ENCODE measurements at regions not wholly inside any gene's neighbourhood (a gene's known extent, or its start where the extent isn't known, plus 50 kb on each side); places are given as distances from the start of the nearest gene placed in this dataset.
"Not testable (repeated sequence)": the region's sequence is repeated elsewhere in the genome, so short reads cannot be mapped to it uniquely, and the experiment has no call there.

DNA sequence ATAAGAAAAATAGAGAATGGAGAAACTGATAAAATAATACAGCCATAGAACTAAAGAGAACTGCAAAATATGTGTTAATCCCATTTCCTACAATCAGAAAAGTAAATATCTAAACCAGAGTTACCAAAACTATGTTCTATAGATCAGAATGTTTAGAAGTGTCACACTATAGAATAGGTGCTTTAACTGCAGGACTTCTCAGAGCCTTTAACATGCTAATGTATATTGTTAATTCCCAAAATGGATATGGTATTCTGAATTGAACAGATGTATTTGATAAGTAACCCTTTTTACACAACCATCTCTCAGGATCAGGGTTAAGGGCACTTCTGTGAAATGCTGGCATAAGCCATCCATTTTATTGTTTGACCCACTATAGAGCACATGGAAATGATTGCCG is 200.3 kb downstream of the SHOX2 start:
- no peak overlapping the region for H3K27ac ChIP-seq
- TF ChIP-seq ZFX (IDR thresholded peaks at IDR 0.05) = no peak
- TF ChIP-seq, protein P1, sequence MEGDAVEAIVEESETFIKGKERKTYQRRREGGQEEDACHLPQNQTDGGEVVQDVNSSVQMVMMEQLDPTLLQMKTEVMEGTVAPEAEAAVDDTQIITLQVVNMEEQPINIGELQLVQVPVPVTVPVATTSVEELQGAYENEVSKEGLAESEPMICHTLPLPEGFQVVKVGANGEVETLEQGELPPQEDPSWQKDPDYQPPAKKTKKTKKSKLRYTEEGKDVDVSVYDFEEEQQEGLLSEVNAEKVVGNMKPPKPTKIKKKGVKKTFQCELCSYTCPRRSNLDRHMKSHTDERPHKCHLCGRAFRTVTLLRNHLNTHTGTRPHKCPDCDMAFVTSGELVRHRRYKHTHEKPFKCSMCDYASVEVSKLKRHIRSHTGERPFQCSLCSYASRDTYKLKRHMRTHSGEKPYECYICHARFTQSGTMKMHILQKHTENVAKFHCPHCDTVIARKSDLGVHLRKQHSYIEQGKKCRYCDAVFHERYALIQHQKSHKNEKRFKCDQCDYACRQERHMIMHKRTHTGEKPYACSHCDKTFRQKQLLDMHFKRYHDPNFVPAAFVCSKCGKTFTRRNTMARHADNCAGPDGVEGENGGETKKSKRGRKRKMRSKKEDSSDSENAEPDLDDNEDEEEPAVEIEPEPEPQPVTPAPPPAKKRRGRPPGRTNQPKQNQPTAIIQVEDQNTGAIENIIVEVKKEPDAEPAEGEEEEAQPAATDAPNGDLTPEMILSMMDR (conservative IDR thresholded peaks at IDR 0.05) = no peak

DNA sequence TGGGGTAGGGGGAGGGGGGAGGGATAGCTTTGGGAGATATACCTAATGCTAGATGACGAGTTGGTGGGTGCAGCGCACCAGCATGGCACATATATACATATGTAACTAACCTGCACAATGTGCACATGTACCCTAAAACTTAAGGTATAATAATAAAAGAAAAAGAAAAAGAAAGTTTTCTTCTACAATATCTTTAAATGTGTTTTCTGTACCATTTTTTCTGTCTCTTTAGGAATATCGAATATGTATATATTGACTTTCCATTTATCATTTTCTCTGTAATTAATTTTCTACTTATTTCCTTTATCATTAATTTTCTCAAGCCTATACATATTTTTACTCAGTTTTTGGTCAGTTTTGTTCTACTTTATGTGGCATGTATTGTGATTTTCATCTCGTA is 203.5 kb downstream of the SHOX2 start:
- H3K27ac ChIP-seq = not testable (repeated sequence)

DNA sequence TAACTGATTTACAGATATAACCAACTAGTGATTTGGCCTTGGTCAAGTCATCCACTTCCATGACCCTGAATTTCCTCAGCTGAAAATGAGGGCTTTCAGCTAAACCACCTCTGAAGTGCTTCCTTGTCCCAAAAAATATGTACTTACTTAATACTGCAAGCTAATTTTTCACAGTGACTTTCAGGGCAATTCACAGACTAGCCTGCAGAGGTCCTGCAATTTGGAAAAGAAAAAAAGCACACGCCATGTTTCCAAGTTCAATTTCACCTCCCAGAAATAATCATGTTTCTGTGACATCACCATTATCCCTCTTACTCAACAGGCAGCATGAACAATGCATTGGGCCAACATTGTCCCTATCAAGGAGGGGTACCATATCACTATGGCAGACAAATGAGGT is 218.2 kb downstream of the SHOX2 start:
- no peak for TF ChIP-seq ZFX (IDR thresholded peaks at IDR 0.05)
- TF ChIP-seq, protein P1 (conservative IDR thresholded peaks at IDR 0.05) = peak; percentile 30
- H3K27ac ChIP-seq = no peak overlapping the region

GRCh38 chr3:157876556-157876955 is 229.7 kb downstream of the SHOX2 start:
- no peak overlapping the region for H3K27ac ChIP-seq
- TF ChIP-seq, protein P1 (conservative IDR thresholded peaks at IDR 0.05) = no peak
- no peak for TF ChIP-seq ZFX (IDR thresholded peaks at IDR 0.05)

GRCh38 chr3:157872902-157873301 is 233.3 kb downstream of the SHOX2 start:
- H3K27ac ChIP-seq = no peak overlapping the region
- no peak for TF ChIP-seq ZFX (IDR thresholded peaks at IDR 0.05)
- TF ChIP-seq, protein P1 (conservative IDR thresholded peaks at IDR 0.05) = no peak

DNA sequence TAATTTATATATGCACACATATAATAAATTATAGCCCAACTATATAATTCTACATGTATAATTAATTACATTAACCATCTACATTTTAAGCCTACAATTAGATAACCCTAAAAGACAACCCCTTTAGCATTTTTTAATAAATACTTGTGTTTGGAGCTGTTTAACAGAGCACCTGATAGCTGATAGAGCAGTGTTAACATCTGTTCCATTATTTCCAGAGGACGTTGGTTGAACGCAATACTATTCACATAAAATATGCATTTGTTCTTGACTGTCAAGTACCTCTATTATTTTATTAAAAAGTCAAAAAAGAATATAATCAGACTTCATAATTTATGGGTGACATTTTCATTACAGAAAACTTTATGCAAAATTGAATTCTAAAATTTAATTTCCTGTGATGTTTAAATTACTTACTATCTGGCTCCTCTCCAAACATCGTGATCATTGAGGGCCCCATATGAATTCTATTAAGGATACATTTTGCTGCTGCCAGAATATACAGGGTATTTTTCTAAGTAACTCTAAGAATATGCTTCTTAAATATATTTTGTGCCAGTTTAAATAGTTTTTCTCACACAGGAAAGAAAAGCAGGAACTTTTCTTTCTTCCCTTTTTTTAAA is 234.3 kb downstream of the SHOX2 start:
- TF ChIP-seq ZFX (IDR thresholded peaks at IDR 0.05) = no peak
- TF ChIP-seq, protein P1 (conservative IDR thresholded peaks at IDR 0.05) = no peak
- H3K27ac ChIP-seq = no peak overlapping the region

GRCh38 chr3:157871248-157871647 is 235.0 kb downstream of the SHOX2 start:
- no peak for TF ChIP-seq ZFX (IDR thresholded peaks at IDR 0.05)
- TF ChIP-seq, protein P1 (conservative IDR thresholded peaks at IDR 0.05) = no peak
- no peak overlapping the region for H3K27ac ChIP-seq

DNA sequence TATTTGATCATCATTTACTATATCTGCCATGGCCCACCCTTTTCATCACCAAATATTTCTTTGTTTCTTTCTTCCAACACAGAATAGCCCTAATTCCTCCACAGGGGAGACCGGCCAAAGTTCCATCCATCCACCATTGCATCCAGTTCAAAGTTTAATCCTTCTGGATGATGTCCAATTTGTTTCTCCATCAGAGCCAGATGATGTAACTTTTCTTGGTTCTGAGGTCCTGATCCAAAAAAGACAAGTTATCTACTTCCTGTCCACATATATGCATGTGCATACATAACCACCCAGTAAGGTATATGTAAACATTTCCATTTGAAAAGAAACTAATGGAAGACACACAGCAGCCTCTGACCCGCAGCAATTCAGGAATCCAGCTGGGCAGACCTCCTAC is 237.3 kb downstream of the SHOX2 start:
- TF ChIP-seq, protein P1 (conservative IDR thresholded peaks at IDR 0.05) = no peak
- no peak for TF ChIP-seq ZFX (IDR thresholded peaks at IDR 0.05)
- no peak overlapping the region for H3K27ac ChIP-seq
